ENCODE measurements at regions not wholly inside any gene's neighbourhood (a gene's known extent, or its start where the extent isn't known, plus 50 kb on each side); places are given as distances from the start of the nearest gene placed in this dataset.

GRCh38 chr2:187003038-187003554 lies 154.1 kb upstream of the ZSWIM2 start:
- no peak overlapping the region for H3K18ac ChIP-seq (ENCODE audit: low read length)
- no CpG with 5 or more reads among the region's 32 CpGs for WGBS (ENCODE audit: extremely low coverage, insufficient coverage, insufficient read length)
- no peak overlapping the region for H2BK12ac ChIP-seq (ENCODE audit: low read length)
- no peak overlapping the region for H3K4ac ChIP-seq (ENCODE audit: low read depth, low read length)
- no peak overlapping the region for H2AFZ ChIP-seq (ENCODE audit: insufficient read depth, low read length, poor library complexity)
- H3K36me3 ChIP-seq (ENCODE audit: control insufficient read depth in 1 of 2, insufficient read depth in 2 of 2, low read length in 2 of 2), result no peaks in the 10 kb centered on the region
- H3K9ac ChIP-seq (ENCODE audit: low read length), result no peak overlapping the region
- H4K8ac ChIP-seq (ENCODE audit: low read depth, low read length), result no peak overlapping the region
- no peak overlapping the region for H4K91ac ChIP-seq (ENCODE audit: low read depth, low read length)
- no peak overlapping the region for H3K23ac ChIP-seq (ENCODE audit: low read length)
- no peak overlapping the region for H3K27ac ChIP-seq (ENCODE audit: low read depth, low read length)
- H3K4me3 ChIP-seq (ENCODE audit: low read depth, low read length), result no peak overlapping the region
- no peak overlapping the region for H3K14ac ChIP-seq (ENCODE audit: low read length)
- no peak overlapping the region for H2BK120ac ChIP-seq (ENCODE audit: insufficient read depth, low read length, poor library complexity)
- H2BK5ac ChIP-seq (ENCODE audit: low read depth, low read length, poor library complexity), result no peak overlapping the region
- H3K79me2 ChIP-seq (ENCODE audit: control insufficient read depth, insufficient read depth, low read length, poor library complexity), result no peaks in the 10 kb centered on the region
- H3K9me3 ChIP-seq (ENCODE audit: insufficient read depth, low read depth, low read length), result peaks cover 7% of the 10 kb centered on the region
- peak; percentile 51 to 63 for DNase-seq
- no peaks in the 10 kb centered on the region for H3K4me1 ChIP-seq (ENCODE audit: control insufficient read depth in 1 of 2, insufficient read depth in 2 of 2, low read length in 2 of 2)
- no peak overlapping the region for H4K12ac ChIP-seq (ENCODE audit: low read depth, low read length)
- no peak overlapping the region for H2AK5ac ChIP-seq (ENCODE audit: low read length)
- H3K27me3 ChIP-seq (ENCODE audit: insufficient read depth, low read length), result no peaks in the 10 kb centered on the region
- no peak overlapping the region for H3K4me2 ChIP-seq (ENCODE audit: low read length)
- H3K79me1 ChIP-seq (ENCODE audit: low read length), result no peaks in the 10 kb centered on the region

GRCh38 chr2:187002242-187002641 lies 153.3 kb upstream of the ZSWIM2 start:
- H3K4ac ChIP-seq (ENCODE audit: low read depth, low read length), result no peak overlapping the region
- H2AK5ac ChIP-seq (ENCODE audit: low read length), result no peak overlapping the region
- no peak overlapping the region for H3K18ac ChIP-seq (ENCODE audit: low read length)
- H2BK120ac ChIP-seq (ENCODE audit: insufficient read depth, low read length, poor library complexity), result no peak overlapping the region
- H2BK12ac ChIP-seq (ENCODE audit: low read length), result no peak overlapping the region
- no peak overlapping the region for H3K4me3 ChIP-seq (ENCODE audit: low read depth, low read length)
- H2AFZ ChIP-seq (ENCODE audit: insufficient read depth, low read length, poor library complexity), result no peak overlapping the region
- no peak overlapping the region for H3K4me2 ChIP-seq (ENCODE audit: low read length)
- H3K9me3 ChIP-seq (ENCODE audit: insufficient read depth, low read depth, low read length), result peaks cover 7% of the 10 kb centered on the region
- no peak overlapping the region for H4K12ac ChIP-seq (ENCODE audit: low read depth, low read length)
- no peaks in the 10 kb centered on the region for H3K27me3 ChIP-seq (ENCODE audit: insufficient read depth, low read length)
- no peak for DNase-seq
- no peaks in the 10 kb centered on the region for H3K79me1 ChIP-seq (ENCODE audit: low read length)
- no peak overlapping the region for H4K91ac ChIP-seq (ENCODE audit: low read depth, low read length)
- no peak overlapping the region for H3K9ac ChIP-seq (ENCODE audit: low read length)
- H3K14ac ChIP-seq (ENCODE audit: low read length), result no peak overlapping the region
- H4K8ac ChIP-seq (ENCODE audit: low read depth, low read length), result no peak overlapping the region
- H3K79me2 ChIP-seq (ENCODE audit: control insufficient read depth, insufficient read depth, low read length, poor library complexity), result no peaks in the 10 kb centered on the region
- no peaks in the 10 kb centered on the region for H3K36me3 ChIP-seq (ENCODE audit: control insufficient read depth in 1 of 2, insufficient read depth in 2 of 2, low read length in 2 of 2)
- no peak overlapping the region for H3K27ac ChIP-seq (ENCODE audit: low read depth, low read length)
- no peak overlapping the region for H2BK5ac ChIP-seq (ENCODE audit: low read depth, low read length, poor library complexity)
- no CpG with 5 or more reads among the region's 18 CpGs for WGBS (ENCODE audit: extremely low coverage, insufficient coverage, insufficient read length)
- H3K23ac ChIP-seq (ENCODE audit: low read length), result no peak overlapping the region
- H3K4me1 ChIP-seq (ENCODE audit: control insufficient read depth in 1 of 2, insufficient read depth in 2 of 2, low read length in 2 of 2), result no peaks in the 10 kb centered on the region

- Histone ChIP-seq H3K23ac (ENCODE audit: low read length) (no peak overlapping the region), H3K79me2 (ENCODE audit: control insufficient read depth, insufficient read depth, low read length, poor library complexity) (no peaks in the 10 kb centered on the region), H3K4me1 (ENCODE audit: control insufficient read depth in 1 of 2, insufficient read depth in 2 of 2, low read length in 2 of 2) (no peaks in the 10 kb centered on the region), H2AK5ac (ENCODE audit: low read length) (no peak overlapping the region), H3K14ac (ENCODE audit: low read length) (no peak overlapping the region), H2AFZ (ENCODE audit: insufficient read depth, low read length, poor library complexity) (no peak overlapping the region), H3K4ac (ENCODE audit: low read depth, low read length) (no peak overlapping the region), H2BK5ac (ENCODE audit: low read depth, low read length, poor library complexity) (no peak overlapping the region), H3K36me3 (ENCODE audit: control insufficient read depth in 1 of 2, insufficient read depth in 2 of 2, low read length in 2 of 2) (no peaks in the 10 kb centered on the region), H2BK12ac (ENCODE audit: low read length) (no peak overlapping the region), H3K4me2 (ENCODE audit: low read length) (no peak overlapping the region), H3K79me1 (ENCODE audit: low read length) (no peaks in the 10 kb centered on the region), H3K27me3 (ENCODE audit: insufficient read depth, low read length) (no peaks in the 10 kb centered on the region), H3K9me3 (ENCODE audit: insufficient read depth, low read depth, low read length) (peaks cover 7% of the 10 kb centered on the region), H4K12ac (ENCODE audit: low read depth, low read length) (no peak overlapping the region), H4K91ac (ENCODE audit: low read depth, low read length) (no peak overlapping the region), H3K18ac (ENCODE audit: low read length) (no peak overlapping the region), H3K4me3 (ENCODE audit: low read depth, low read length) (no peak overlapping the region), H3K9ac (ENCODE audit: low read length) (no peak overlapping the region), H3K27ac (ENCODE audit: low read depth, low read length) (no peak overlapping the region), H4K8ac (ENCODE audit: low read depth, low read length) (no peak overlapping the region), H2BK120ac (ENCODE audit: insufficient read depth, low read length, poor library complexity) (no peak overlapping the region)
- no CpG with 5 or more reads among the region's 7 CpGs for WGBS (ENCODE audit: extremely low coverage, insufficient coverage, insufficient read length)
- DNase-seq, result no peak
Observed at GRCh38 chr2:187001248-187001647, 152.3 kb upstream of the ZSWIM2 start.

DNA sequence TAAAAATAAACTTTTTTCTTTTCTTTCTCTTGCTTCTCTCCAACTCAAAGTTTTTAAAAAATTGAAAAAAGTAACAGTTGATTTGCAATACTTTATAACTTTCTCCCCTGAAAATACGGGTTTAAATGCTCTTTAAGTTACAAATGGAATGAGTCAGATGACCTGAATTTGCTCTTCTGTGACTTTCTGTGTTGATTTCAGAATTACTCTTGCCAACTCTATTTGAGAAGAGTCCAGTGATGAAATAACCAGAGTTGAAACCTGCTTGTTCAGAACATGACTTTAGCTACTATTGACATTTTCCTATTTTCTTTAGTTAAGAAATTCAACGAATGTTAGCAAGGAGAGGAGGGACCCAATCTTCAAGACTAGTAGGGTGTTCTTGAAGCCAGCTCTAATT lies 146.1 kb upstream of the ZSWIM2 start:
- H3K23ac ChIP-seq (ENCODE audit: low read length), result no peak overlapping the region
- no peaks in the 10 kb centered on the region for H3K27me3 ChIP-seq (ENCODE audit: insufficient read depth, low read length)
- no peak overlapping the region for H2BK12ac ChIP-seq (ENCODE audit: low read length)
- H3K4me1 ChIP-seq (ENCODE audit: control insufficient read depth in 1 of 2, insufficient read depth in 2 of 2, low read length in 2 of 2), result no peaks in the 10 kb centered on the region
- no peak overlapping the region for H3K4me2 ChIP-seq (ENCODE audit: low read length)
- H2AK5ac ChIP-seq (ENCODE audit: low read length), result no peak overlapping the region
- no peak overlapping the region for H2BK120ac ChIP-seq (ENCODE audit: insufficient read depth, low read length, poor library complexity)
- H3K4me3 ChIP-seq (ENCODE audit: low read depth, low read length), result no peak overlapping the region
- no peak for DNase-seq
- no peak overlapping the region for H2AFZ ChIP-seq (ENCODE audit: insufficient read depth, low read length, poor library complexity)
- no peak overlapping the region for H4K8ac ChIP-seq (ENCODE audit: low read depth, low read length)
- no CpG with 5 or more reads among the region's 2 CpGs for WGBS (ENCODE audit: extremely low coverage, insufficient coverage, insufficient read length)
- no peaks in the 10 kb centered on the region for H3K9me3 ChIP-seq (ENCODE audit: insufficient read depth, low read depth, low read length)
- no peak overlapping the region for H4K91ac ChIP-seq (ENCODE audit: low read depth, low read length)
- H3K27ac ChIP-seq (ENCODE audit: low read depth, low read length), result no peak overlapping the region
- H3K79me2 ChIP-seq (ENCODE audit: control insufficient read depth, insufficient read depth, low read length, poor library complexity), result no peaks in the 10 kb centered on the region
- no peaks in the 10 kb centered on the region for H3K36me3 ChIP-seq (ENCODE audit: control insufficient read depth in 1 of 2, insufficient read depth in 2 of 2, low read length in 2 of 2)
- no peaks in the 10 kb centered on the region for H3K79me1 ChIP-seq (ENCODE audit: low read length)
- no peak overlapping the region for H2BK5ac ChIP-seq (ENCODE audit: low read depth, low read length, poor library complexity)
- H3K18ac ChIP-seq (ENCODE audit: low read length), result no peak overlapping the region
- H3K14ac ChIP-seq (ENCODE audit: low read length), result no peak overlapping the region
- no peak overlapping the region for H3K9ac ChIP-seq (ENCODE audit: low read length)
- H3K4ac ChIP-seq (ENCODE audit: low read depth, low read length), result no peak overlapping the region
- no peak overlapping the region for H4K12ac ChIP-seq (ENCODE audit: low read depth, low read length)
